ENCODE measurements at regions not wholly inside any gene's neighbourhood (a gene's known extent, or its start where the extent isn't known, plus 50 kb on each side); places are given as distances from the start of the nearest gene placed in this dataset.
"Not testable (repeated sequence)": the region's sequence is repeated elsewhere in the genome, so short reads cannot be mapped to it uniquely, and the experiment has no call there.

DNA sequence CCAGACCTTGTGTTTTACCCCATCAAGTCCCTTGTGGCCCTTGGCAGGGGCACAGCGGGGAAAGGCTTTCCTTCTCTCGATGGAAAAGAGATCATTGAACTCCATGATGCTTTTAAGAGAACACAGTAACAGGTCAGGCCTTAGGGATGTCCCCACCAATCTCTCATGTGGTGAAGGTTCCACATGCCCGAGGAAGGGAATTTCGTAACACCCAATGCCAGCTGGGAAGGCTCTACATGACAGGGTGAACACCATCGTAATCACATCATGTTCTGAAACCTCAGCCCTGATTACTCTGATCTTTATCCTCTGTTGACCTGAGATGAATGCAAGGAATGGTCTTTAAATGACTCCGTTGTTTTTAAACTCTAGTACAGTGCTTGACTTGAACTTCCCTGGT lies 105.5 kb upstream of the SPAG17 start:
- Histone ChIP-seq H3K27me3 (ENCODE audit: insufficient read depth, low read length) (no peaks in the 10 kb centered on the region), H4K20me1 (ENCODE audit: insufficient read depth, low read length) (no peaks in the 10 kb centered on the region), H3K36me3 (ENCODE audit: insufficient read depth, low read length) (no peaks in the 10 kb centered on the region), H3K9me3 (ENCODE audit: insufficient read depth, low read depth, low read length) (no peaks in the 10 kb centered on the region), H3K79me2 (ENCODE audit: insufficient read depth, low read length) (no peaks in the 10 kb centered on the region), H3K9ac (ENCODE audit: low read length) (no peak overlapping the region), H3K27ac (ENCODE audit: low read depth, low read length) (no peak overlapping the region), H3K4me3 (ENCODE audit: insufficient read depth, low read depth, low read length) (no peak overlapping the region), H2AFZ (ENCODE audit: low read depth, low read length) (no peak overlapping the region), H3K4me2 (ENCODE audit: low read length) (no peak overlapping the region), H3K4me1 (ENCODE audit: insufficient read depth, low read length) (no peaks in the 10 kb centered on the region)
- FAIRE-seq (no peak), DNase-seq (ENCODE audit: low read depth) (no peak)
- H3K27me3 Mint-ChIP-seq (ENCODE audit: low read depth, unreplicated experiment), result no peaks in the 10 kb centered on the region
- no peaks in the 10 kb centered on the region for H3K9me3 Mint-ChIP-seq (ENCODE audit: unreplicated experiment)
- TF ChIP-seq EZH2 (IDR thresholded peaks at IDR 0.05; ENCODE audit: insufficient read depth, low read length), result no peak
- TF ChIP-seq, protein P1, sequence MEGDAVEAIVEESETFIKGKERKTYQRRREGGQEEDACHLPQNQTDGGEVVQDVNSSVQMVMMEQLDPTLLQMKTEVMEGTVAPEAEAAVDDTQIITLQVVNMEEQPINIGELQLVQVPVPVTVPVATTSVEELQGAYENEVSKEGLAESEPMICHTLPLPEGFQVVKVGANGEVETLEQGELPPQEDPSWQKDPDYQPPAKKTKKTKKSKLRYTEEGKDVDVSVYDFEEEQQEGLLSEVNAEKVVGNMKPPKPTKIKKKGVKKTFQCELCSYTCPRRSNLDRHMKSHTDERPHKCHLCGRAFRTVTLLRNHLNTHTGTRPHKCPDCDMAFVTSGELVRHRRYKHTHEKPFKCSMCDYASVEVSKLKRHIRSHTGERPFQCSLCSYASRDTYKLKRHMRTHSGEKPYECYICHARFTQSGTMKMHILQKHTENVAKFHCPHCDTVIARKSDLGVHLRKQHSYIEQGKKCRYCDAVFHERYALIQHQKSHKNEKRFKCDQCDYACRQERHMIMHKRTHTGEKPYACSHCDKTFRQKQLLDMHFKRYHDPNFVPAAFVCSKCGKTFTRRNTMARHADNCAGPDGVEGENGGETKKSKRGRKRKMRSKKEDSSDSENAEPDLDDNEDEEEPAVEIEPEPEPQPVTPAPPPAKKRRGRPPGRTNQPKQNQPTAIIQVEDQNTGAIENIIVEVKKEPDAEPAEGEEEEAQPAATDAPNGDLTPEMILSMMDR (IDR thresholded peaks at IDR 0.05; ENCODE audit: insufficient read depth, low read depth, low read length), result no peak
- H3K27ac Mint-ChIP-seq (ENCODE audit: unreplicated experiment), result no peak overlapping the region
- H3K4me1 Mint-ChIP-seq (ENCODE audit: low read depth, unreplicated experiment), result peaks cover 9% of the 10 kb centered on the region
- no peaks in the 10 kb centered on the region for H3K36me3 Mint-ChIP-seq (ENCODE audit: low read depth, unreplicated experiment)
- H3K4me3 Mint-ChIP-seq (ENCODE audit: unreplicated experiment), result no peak overlapping the region

DNA sequence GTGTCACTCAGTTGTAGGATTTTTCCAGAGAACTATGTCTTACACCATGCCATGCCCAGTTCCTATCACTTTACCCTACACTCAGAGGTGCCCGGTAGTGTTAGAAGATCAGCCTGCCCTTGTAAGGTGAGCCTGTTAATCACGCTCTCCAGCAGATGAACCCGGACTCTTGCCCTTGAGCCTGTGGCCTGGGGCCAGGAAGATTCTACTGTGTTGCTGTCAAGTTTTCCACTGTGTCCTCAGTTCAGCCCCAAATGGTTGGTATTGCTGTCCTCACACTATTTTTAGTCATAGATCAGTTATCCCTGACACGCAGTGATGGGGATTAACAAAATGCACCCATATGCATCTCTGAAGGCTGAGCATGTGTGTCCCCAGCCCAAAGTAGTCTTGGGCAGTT lies 105.0 kb upstream of the SPAG17 start:
- H3K4me2 ChIP-seq (ENCODE audit: low read length), result no peak overlapping the region
- no peak overlapping the region for H3K27ac ChIP-seq (ENCODE audit: low read depth, low read length)
- no peaks in the 10 kb centered on the region for H4K20me1 ChIP-seq (ENCODE audit: insufficient read depth, low read length)
- no peak overlapping the region for H3K27ac Mint-ChIP-seq (ENCODE audit: unreplicated experiment)
- H3K4me1 ChIP-seq (ENCODE audit: insufficient read depth, low read length), result no peaks in the 10 kb centered on the region
- DNase-seq (ENCODE audit: low read depth) (no peak), FAIRE-seq (no peak)
- no peaks in the 10 kb centered on the region for H3K27me3 Mint-ChIP-seq (ENCODE audit: low read depth, unreplicated experiment)
- no peaks in the 10 kb centered on the region for H3K9me3 ChIP-seq (ENCODE audit: insufficient read depth, low read depth, low read length)
- H3K4me1 Mint-ChIP-seq (ENCODE audit: low read depth, unreplicated experiment), result peaks cover 3% of the 10 kb centered on the region
- no peaks in the 10 kb centered on the region for H3K79me2 ChIP-seq (ENCODE audit: insufficient read depth, low read length)
- TF ChIP-seq EZH2 (IDR thresholded peaks at IDR 0.05; ENCODE audit: insufficient read depth, low read length), result no peak
- TF ChIP-seq, protein P1 (IDR thresholded peaks at IDR 0.05; ENCODE audit: insufficient read depth, low read depth, low read length), result no peak
- no peak overlapping the region for H3K4me3 ChIP-seq (ENCODE audit: insufficient read depth, low read depth, low read length)
- H3K36me3 ChIP-seq (ENCODE audit: insufficient read depth, low read length), result no peaks in the 10 kb centered on the region
- H3K9ac ChIP-seq (ENCODE audit: low read length), result no peak overlapping the region
- no peaks in the 10 kb centered on the region for H3K36me3 Mint-ChIP-seq (ENCODE audit: low read depth, unreplicated experiment)
- no peaks in the 10 kb centered on the region for H3K9me3 Mint-ChIP-seq (ENCODE audit: unreplicated experiment)
- H3K4me3 Mint-ChIP-seq (ENCODE audit: unreplicated experiment), result no peak overlapping the region
- H2AFZ ChIP-seq (ENCODE audit: low read depth, low read length), result no peak overlapping the region
- no peaks in the 10 kb centered on the region for H3K27me3 ChIP-seq (ENCODE audit: insufficient read depth, low read length)

DNA sequence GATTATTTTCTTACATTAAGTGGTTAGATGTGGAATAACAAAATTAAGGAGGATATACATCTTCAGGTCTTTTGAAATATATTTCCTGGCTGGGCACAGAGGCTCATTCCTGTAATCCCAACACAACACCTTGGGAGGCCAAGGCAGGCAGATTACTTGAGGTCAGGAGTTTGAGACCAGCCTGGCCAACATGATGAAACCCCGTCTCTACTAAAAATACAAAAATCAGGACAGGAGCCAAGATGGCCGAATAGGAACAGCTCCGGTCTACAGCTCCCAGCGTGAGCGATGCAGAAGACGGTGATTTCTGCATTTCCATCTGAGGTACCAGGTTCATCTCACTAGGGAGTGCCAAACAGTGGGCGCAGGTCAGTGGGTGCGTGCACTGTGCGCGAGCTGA lies 95.6 kb upstream of the SPAG17 start:
- not testable (repeated sequence) for H3K79me2 ChIP-seq (ENCODE audit: insufficient read depth, low read length); H3K4me1 ChIP-seq (ENCODE audit: insufficient read depth, low read length); H3K27me3 Mint-ChIP-seq (ENCODE audit: low read depth, unreplicated experiment); H3K9me3 ChIP-seq (ENCODE audit: insufficient read depth, low read depth, low read length); H3K36me3 ChIP-seq (ENCODE audit: insufficient read depth, low read length); H3K4me3 ChIP-seq (ENCODE audit: insufficient read depth, low read depth, low read length); H4K20me1 ChIP-seq (ENCODE audit: insufficient read depth, low read length); H3K27me3 ChIP-seq (ENCODE audit: insufficient read depth, low read length); H3K27ac ChIP-seq (ENCODE audit: low read depth, low read length); H3K9me3 Mint-ChIP-seq (ENCODE audit: unreplicated experiment); H3K4me3 Mint-ChIP-seq (ENCODE audit: unreplicated experiment); H3K27ac Mint-ChIP-seq (ENCODE audit: unreplicated experiment); H3K9ac ChIP-seq (ENCODE audit: low read length); FAIRE-seq; DNase-seq (ENCODE audit: low read depth); H2AFZ ChIP-seq (ENCODE audit: low read depth, low read length); H3K36me3 Mint-ChIP-seq (ENCODE audit: low read depth, unreplicated experiment); H3K4me2 ChIP-seq (ENCODE audit: low read length); H3K4me1 Mint-ChIP-seq (ENCODE audit: low read depth, unreplicated experiment)

Data from astrocyte (in vitro differentiated cells and primary cell).